Peyer's patch (tissue), 4 donors: ENCODE measurements at regions not wholly inside any gene's neighbourhood (a gene's known extent, or its start where the extent isn't known, plus 50 kb on each side); places are given as distances from the start of the nearest gene placed in this dataset.

ENCODE experiments used
- CTCF ChIP-seq, 6 experiments: fragments of 450-650 bp in 4 of 6; fragments of 200-600 bp in 2 of 6; sonication (generic) in 1 of 6; IDR thresholded peaks; one replicate each; pipeline ENCODE4 v1.5.1; 2017 to 2019; ENCODE audit warnings: antibody characterized with exemption in 6 of 6, mild to moderate bottlenecking in 3 of 6, moderate library complexity in 1 of 6
- POLR2A ChIP-seq, 2 donors: fragments of 450-650 bp; IDR thresholded peaks; one replicate each; pipeline ENCODE4 v1.5.1; 2017; ENCODE audit warnings: antibody characterized with exemption in 2 of 2, mild to moderate bottlenecking in 2 of 2, moderate library complexity in 2 of 2

- TF ChIP-seq CTCF (IDR thresholded peaks at IDR 0.05) (no peak), POLR2A (IDR thresholded peaks at IDR 0.05) (no peak)
Measured at GRCh38 chr1:14538335-14538734, 60.1 kb upstream of the KAZN start.
